HCT116 (cell line): ENCODE measurements at regions not wholly inside any gene's neighbourhood (a gene's known extent, or its start where the extent isn't known, plus 50 kb on each side); places are given as distances from the start of the nearest gene placed in this dataset.

ENCODE experiments used
- FOSL1 ChIP-seq: IDR thresholded peaks from 2 replicates; pipeline ENCODE4 v1.6.1; 2012; ENCODE audit warnings: low read depth
- POLR2A ChIP-seq: IDR thresholded peaks from 2 replicates; pipeline ENCODE4 v1.7.0; 2011; ENCODE audit warnings: borderline replicate concordance; ENCODE audit not compliant: insufficient read depth, insufficient read length; ENCODE audit errors: extremely low read depth
- POLR2AphosphoS5 ChIP-seq: IDR thresholded peaks from 2 replicates; pipeline ENCODE4 v1.6.1; 2011; ENCODE audit warnings: mild to moderate bottlenecking, low read depth, low read length, moderate library complexity
- RAD21 ChIP-seq: IDR thresholded peaks from 2 replicates; pipeline ENCODE4 v1.6.1; 2012; ENCODE audit warnings: low read depth, mild to moderate bottlenecking
- SIN3A ChIP-seq: IDR thresholded peaks from 2 replicates; pipeline ENCODE4 v1.6.1; 2012; ENCODE audit warnings: low read depth
- YY1 ChIP-seq: IDR thresholded peaks from 2 replicates; pipeline ENCODE4 v1.6.1; 2011; ENCODE audit warnings: low read length, low read depth, moderate library complexity, mild to moderate bottlenecking; ENCODE audit not compliant: insufficient replicate concordance; ENCODE audit errors: extremely low read depth
- TF ChIP-seq, protein P1 (sequence below): IDR thresholded peaks from 2 replicates; pipeline ENCODE4 v1.6.1; 2012
- TF ChIP-seq, protein P2 (sequence below): IDR thresholded peaks from 2 replicates; pipeline ENCODE4 v1.6.1; 2011; ENCODE audit warnings: mild to moderate bottlenecking, low read length, moderate library complexity; ENCODE audit not compliant: insufficient replicate concordance; ENCODE audit errors: extremely low read depth
- TF ChIP-seq, protein P3 (sequence below), 3 experiments: fragments of 200-600 bp in 1 of 3; sonication (generic) in 1 of 3; IDR thresholded peaks in 2 of 3; conservative IDR thresholded peaks in 1 of 3; 2 replicates each; pipeline ENCODE4 v1.5.1; 2012 to 2017; ENCODE audit warnings: low read depth in 2 of 3, low read length in 2 of 3, antibody characterized with exemption in 1 of 3, borderline replicate concordance in 1 of 3, control low read depth in 1 of 3, mild to moderate bottlenecking in 1 of 3, mixed read lengths in 1 of 3, mixed run types in 1 of 3, moderate library complexity in 1 of 3; ENCODE audit not compliant: insufficient read depth in 1 of 3

DNA sequence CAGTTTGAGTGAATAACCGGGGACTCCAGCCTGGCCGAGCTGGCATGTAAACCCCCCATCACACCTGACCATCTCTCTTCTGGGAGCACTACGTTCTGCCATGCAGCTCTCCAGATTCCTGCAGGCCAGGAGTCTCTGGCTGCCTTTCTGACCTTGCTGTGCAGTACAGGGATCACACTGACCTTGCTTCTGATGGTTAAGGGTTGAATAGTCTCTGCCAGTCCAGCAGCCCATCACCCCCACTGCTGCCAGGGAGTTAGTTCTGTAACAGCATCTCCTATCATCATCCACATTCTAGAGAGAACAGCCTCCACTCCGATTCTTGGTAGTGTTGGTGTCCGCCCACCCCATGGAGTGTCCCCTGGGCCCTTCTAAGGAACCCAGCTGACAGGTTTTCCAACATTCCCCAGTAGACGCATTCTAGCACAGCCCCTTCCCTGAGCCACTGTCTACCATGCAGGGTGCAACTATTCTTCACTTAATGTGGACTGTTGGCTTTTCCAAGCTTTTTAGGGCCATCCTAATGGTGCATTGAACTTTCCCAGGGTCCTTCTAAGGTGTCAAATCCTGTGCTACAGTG is 109.8 kb downstream of the RIPK4 start:
- TF ChIP-seq, protein P1, sequence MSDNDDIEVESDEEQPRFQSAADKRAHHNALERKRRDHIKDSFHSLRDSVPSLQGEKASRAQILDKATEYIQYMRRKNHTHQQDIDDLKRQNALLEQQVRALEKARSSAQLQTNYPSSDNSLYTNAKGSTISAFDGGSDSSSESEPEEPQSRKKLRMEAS: no peak
- TF ChIP-seq POLR2AphosphoS5 (no peak), SIN3A (no peak), POLR2A (no peak), YY1 (no peak), RAD21 (no peak), FOSL1 (no peak)
- TF ChIP-seq, protein P2, sequence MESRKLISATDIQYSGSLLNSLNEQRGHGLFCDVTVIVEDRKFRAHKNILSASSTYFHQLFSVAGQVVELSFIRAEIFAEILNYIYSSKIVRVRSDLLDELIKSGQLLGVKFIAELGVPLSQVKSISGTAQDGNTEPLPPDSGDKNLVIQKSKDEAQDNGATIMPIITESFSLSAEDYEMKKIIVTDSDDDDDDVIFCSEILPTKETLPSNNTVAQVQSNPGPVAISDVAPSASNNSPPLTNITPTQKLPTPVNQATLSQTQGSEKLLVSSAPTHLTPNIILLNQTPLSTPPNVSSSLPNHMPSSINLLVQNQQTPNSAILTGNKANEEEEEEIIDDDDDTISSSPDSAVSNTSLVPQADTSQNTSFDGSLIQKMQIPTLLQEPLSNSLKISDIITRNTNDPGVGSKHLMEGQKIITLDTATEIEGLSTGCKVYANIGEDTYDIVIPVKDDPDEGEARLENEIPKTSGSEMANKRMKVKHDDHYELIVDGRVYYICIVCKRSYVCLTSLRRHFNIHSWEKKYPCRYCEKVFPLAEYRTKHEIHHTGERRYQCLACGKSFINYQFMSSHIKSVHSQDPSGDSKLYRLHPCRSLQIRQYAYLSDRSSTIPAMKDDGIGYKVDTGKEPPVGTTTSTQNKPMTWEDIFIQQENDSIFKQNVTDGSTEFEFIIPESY: no peak
- TF ChIP-seq, protein P3, sequence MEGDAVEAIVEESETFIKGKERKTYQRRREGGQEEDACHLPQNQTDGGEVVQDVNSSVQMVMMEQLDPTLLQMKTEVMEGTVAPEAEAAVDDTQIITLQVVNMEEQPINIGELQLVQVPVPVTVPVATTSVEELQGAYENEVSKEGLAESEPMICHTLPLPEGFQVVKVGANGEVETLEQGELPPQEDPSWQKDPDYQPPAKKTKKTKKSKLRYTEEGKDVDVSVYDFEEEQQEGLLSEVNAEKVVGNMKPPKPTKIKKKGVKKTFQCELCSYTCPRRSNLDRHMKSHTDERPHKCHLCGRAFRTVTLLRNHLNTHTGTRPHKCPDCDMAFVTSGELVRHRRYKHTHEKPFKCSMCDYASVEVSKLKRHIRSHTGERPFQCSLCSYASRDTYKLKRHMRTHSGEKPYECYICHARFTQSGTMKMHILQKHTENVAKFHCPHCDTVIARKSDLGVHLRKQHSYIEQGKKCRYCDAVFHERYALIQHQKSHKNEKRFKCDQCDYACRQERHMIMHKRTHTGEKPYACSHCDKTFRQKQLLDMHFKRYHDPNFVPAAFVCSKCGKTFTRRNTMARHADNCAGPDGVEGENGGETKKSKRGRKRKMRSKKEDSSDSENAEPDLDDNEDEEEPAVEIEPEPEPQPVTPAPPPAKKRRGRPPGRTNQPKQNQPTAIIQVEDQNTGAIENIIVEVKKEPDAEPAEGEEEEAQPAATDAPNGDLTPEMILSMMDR (IDR thresholded peaks at IDR 0.05 in 2 of 3, conservative IDR thresholded peaks at IDR 0.05 in 1 of 3; ENCODE audit: borderline replicate concordance in 1 of 3, insufficient read depth in 1 of 3, low read depth in 2 of 3, low read length in 2 of 3): no peak
